ENCODE measurements at regions not wholly inside any gene's neighbourhood (a gene's known extent, or its start where the extent isn't known, plus 50 kb on each side); places are given as distances from the start of the nearest gene placed in this dataset.

DNA sequence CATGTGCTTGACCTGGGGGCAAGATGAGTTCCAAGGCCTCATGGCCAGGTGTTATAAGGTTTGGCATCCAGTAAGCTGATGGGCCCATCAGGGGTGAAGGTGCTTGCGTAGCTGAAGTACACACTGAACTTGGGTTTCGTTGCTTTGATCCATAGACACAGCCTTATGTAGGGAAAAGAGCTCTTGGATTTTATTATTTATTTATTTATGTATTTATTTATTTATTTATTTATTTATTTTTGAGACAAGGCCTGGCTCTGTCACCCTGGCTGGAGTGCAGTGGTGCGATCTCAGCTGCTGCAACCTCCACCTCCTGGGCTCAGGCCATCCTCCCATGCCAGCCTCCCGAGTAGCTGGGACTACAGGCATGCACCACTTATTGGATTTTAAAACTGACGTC, 63.2 kb downstream of the FOXD2 start:
- TF ChIP-seq, protein P1, sequence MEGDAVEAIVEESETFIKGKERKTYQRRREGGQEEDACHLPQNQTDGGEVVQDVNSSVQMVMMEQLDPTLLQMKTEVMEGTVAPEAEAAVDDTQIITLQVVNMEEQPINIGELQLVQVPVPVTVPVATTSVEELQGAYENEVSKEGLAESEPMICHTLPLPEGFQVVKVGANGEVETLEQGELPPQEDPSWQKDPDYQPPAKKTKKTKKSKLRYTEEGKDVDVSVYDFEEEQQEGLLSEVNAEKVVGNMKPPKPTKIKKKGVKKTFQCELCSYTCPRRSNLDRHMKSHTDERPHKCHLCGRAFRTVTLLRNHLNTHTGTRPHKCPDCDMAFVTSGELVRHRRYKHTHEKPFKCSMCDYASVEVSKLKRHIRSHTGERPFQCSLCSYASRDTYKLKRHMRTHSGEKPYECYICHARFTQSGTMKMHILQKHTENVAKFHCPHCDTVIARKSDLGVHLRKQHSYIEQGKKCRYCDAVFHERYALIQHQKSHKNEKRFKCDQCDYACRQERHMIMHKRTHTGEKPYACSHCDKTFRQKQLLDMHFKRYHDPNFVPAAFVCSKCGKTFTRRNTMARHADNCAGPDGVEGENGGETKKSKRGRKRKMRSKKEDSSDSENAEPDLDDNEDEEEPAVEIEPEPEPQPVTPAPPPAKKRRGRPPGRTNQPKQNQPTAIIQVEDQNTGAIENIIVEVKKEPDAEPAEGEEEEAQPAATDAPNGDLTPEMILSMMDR (conservative IDR thresholded peaks at IDR 0.05), result no peak
- TF ChIP-seq EZH2 (IDR thresholded peaks at IDR 0.05; ENCODE audit: low read depth), result no peak
